ENCODE measurements at regions not wholly inside any gene's neighbourhood (a gene's known extent, or its start where the extent isn't known, plus 50 kb on each side); places are given as distances from the start of the nearest gene placed in this dataset.

DNA sequence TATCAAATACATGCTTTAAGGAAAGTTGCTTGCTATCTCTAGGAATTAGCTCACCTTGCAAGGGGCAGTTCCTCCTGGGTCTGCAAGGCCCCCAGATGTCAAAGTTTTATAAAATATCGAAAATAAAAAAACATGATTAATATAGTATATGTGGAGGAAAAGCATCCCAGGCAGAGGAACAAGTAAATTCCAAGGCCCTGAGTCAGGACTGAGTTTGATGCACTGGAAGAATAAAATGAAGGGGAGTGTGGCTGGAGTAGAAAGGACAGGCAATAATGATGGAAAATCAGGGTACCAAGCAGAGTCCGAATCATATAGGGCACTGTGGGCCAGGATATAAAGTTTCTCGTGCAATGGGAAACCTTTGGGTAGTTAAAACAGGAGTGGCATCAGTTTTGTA, 112.4 kb upstream of the EEPD1 start:
- DNase-seq (ENCODE audit: low read depth), result no peak
- TF ChIP-seq, protein P1, sequence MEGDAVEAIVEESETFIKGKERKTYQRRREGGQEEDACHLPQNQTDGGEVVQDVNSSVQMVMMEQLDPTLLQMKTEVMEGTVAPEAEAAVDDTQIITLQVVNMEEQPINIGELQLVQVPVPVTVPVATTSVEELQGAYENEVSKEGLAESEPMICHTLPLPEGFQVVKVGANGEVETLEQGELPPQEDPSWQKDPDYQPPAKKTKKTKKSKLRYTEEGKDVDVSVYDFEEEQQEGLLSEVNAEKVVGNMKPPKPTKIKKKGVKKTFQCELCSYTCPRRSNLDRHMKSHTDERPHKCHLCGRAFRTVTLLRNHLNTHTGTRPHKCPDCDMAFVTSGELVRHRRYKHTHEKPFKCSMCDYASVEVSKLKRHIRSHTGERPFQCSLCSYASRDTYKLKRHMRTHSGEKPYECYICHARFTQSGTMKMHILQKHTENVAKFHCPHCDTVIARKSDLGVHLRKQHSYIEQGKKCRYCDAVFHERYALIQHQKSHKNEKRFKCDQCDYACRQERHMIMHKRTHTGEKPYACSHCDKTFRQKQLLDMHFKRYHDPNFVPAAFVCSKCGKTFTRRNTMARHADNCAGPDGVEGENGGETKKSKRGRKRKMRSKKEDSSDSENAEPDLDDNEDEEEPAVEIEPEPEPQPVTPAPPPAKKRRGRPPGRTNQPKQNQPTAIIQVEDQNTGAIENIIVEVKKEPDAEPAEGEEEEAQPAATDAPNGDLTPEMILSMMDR (IDR thresholded peaks at IDR 0.05; ENCODE audit: control insufficient read depth, insufficient read depth, low read depth, low read length, missing control alignments), result no peak
- H3K4me3 ChIP-seq (ENCODE audit: control insufficient read depth, low read depth, low read length), result no peak overlapping the region

DNA sequence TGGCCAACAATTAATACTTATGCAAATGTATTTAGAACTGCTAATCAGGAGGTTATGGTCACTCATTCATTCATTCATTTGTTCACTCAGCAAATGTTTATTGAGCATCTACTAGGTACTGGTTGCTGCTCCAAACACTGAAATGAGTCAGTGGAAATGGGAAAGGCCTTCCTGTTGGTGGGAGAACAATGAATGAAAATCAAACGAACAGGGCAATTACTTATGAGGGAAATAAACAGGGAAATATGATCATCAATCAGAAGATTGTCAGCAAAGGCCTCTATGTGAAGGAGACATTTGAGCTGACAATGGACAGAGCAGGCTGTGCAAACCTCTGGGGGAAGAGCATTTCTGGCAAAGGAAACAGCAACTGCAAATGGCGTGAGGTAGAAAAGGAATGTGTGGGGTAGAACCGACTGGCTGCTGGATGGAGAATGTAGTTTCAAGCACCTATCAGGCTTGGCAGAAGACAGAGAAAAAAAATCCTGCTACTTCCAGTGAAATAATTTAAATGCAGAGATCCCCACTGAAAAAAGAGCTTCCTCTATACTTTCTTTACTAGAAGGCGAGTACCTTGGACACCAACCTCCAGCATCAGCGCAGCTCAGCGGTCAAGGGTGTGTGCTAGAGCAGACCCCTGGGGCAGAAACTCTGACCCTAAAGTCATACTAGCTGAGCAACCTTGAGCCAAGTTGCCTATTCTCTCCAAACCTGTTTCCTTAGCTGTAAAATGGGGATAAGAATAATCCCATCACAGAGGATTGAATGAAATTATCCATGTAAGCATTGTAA, 108.8 kb upstream of the EEPD1 start:
- TF ChIP-seq, protein P1 (IDR thresholded peaks at IDR 0.05; ENCODE audit: control insufficient read depth, insufficient read depth, low read depth, low read length, missing control alignments), result no peak
- H3K4me3 ChIP-seq (ENCODE audit: control insufficient read depth, low read depth, low read length), result no peak overlapping the region
- DNase-seq (ENCODE audit: low read depth), result no peak

DNA sequence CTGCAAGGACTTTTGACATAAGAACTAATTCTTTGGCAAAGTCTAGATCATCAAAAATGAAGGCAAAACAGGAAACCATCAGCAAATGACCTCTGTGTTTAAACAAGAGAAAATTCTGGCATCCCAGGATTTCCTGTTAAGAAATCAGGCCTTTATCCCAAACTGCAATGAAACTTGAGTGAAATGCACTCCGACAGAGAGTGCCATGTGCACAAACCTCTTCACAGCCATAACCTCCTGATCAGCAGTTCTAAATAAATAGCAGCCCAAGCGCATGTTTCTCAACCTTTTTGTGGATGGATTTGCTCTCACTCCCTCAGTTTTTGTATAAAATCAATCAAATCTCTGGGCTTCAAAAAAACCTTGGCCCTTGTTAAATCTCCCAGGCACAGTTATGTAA, 107.7 kb upstream of the EEPD1 start:
- TF ChIP-seq, protein P1 (IDR thresholded peaks at IDR 0.05; ENCODE audit: control insufficient read depth, insufficient read depth, low read depth, low read length, missing control alignments), result no peak
- H3K4me3 ChIP-seq (ENCODE audit: control insufficient read depth, low read depth, low read length), result no peak overlapping the region
- no peak for DNase-seq (ENCODE audit: low read depth)

DNA sequence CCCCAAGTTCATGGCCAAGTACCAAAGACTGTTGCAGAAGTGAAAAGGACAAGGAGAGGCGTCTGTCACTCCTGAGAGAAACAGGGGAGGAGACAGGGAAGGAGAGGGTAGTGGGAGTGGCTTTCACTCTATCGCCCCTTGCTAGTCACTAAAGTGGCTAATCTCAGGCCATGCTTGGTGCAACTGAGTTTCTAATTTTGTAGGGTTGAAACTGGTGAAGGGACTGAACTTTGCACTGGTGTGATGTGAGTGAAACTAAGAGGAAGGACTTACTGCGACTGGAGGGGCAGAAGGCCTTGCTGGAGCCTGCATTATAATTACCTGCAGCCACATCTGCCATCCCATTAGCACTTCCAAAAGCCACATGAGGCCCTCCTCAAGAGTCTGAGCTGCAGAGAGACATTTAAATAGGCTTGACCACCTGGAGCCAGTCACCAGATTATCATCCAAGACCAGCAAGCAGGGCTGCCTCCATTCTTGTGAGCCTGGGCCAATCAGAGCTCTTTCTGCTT, 107.2 kb upstream of the EEPD1 start:
- DNase-seq (ENCODE audit: low read depth), result no peak
- no peak overlapping the region for H3K4me3 ChIP-seq (ENCODE audit: control insufficient read depth, low read depth, low read length)
- TF ChIP-seq, protein P1 (IDR thresholded peaks at IDR 0.05; ENCODE audit: control insufficient read depth, insufficient read depth, low read depth, low read length, missing control alignments), result no peak

DNA sequence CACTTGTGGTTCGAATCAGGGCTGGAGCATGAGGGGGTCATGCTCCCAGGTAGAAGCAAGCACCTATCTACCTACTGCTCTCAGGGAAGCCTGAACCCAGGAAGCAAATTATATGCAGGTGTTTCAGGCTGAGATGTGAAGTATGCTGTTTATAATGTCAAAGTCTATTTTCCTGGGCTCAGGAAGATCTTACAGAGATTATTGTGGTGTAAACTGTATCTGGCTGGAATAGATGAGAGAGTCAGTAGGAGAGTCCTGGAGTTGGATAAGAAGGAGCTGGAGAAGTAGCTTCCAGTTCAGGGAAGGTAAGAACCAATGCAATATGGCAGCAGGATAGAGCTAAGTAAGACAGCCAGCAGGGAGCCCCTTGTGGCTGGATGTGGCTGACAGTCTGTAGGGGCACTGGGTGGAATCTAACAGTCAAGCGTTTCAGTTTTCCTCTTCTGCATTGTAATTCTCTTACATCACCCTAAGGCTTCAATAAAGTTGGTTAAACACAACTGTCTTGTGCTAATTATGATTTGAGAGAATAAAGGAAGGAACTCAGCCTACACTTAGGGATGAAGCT, 105.9 kb upstream of the EEPD1 start:
- no peak for DNase-seq (ENCODE audit: low read depth)
- H3K4me3 ChIP-seq (ENCODE audit: control insufficient read depth, low read depth, low read length), result no peak overlapping the region
- TF ChIP-seq, protein P1 (IDR thresholded peaks at IDR 0.05; ENCODE audit: control insufficient read depth, insufficient read depth, low read depth, low read length, missing control alignments), result peak; percentile 33

DNA sequence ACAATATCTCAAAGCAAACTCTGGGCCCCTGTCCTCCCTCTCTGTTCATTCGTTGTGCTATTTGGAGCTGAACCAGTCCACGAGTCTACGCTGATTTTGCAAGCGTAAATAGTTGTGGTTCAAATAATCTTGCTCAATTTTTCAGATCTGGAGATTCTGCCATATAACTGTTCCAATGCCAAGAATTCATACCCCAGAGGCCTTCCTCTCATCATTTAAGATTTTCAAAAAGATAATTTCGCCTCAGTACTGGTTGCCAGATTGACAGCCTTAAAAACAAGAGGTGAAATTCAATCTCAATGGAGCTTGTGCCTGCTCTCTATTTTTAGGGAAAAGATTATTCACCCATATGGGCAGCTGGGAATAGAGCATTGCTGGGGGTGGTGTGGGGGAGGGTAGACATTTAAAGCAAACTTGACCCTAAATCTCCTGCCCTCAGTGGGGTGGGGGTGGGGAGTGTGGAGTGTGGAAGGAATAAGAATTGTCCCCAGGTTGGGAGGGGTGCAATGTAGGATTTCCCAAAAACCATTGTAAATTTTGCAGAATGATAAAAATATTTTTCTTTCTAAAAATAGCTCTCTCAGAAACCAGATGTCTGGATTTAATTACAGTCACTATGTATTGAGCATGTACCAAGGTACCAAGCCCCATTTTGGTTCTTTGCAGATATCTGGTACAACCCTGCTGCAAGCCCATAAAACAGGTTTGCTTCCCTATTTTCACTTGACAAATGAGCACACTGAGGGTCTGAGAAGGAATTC, 104.7 kb upstream of the EEPD1 start:
- TF ChIP-seq, protein P1 (IDR thresholded peaks at IDR 0.05; ENCODE audit: control insufficient read depth, insufficient read depth, low read depth, low read length, missing control alignments), result no peak
- DNase-seq (ENCODE audit: low read depth), result peak; percentile 97
- no peak overlapping the region for H3K4me3 ChIP-seq (ENCODE audit: control insufficient read depth, low read depth, low read length)
